ENCODE measurements at regions not wholly inside any gene's neighbourhood (a gene's known extent, or its start where the extent isn't known, plus 50 kb on each side); places are given as distances from the start of the nearest gene placed in this dataset.

GRCh38 chr6:119533603-119534279 lies 184.2 kb upstream of the MAN1A1 start:
- no peak for TF ChIP-seq CTCF (IDR thresholded peaks at IDR 0.05)
- no peak overlapping the region for H3K27ac ChIP-seq
- peaks cover 0 to 12% (median 3%) of the 10 kb centered on the region in 4 donors for H3K4me1 ChIP-seq
- H3K36me3 ChIP-seq: no peaks in the 10 kb centered on the region
- no peaks in the 10 kb centered on the region for H3K27me3 ChIP-seq
- no peak overlapping the region for H3K4me3 ChIP-seq
- DNase-seq: no peak
- intact Hi-C loops (cut with DNase I; ENCODE audit: low total_unique reads): no loop called here
- no peaks in the 10 kb centered on the region for H3K9me3 ChIP-seq

GRCh38 chr6:119527231-119527578 lies 177.6 kb upstream of the MAN1A1 start:
- no peak for DNase-seq
- TF ChIP-seq CTCF (IDR thresholded peaks at IDR 0.05): no peak
- no peak overlapping the region for H3K4me3 ChIP-seq
- H3K36me3 ChIP-seq: no peaks in the 10 kb centered on the region
- H3K9me3 ChIP-seq: no peaks in the 10 kb centered on the region
- intact Hi-C loops (cut with DNase I; ENCODE audit: low total_unique reads): no loop called here
- H3K27me3 ChIP-seq: no peaks in the 10 kb centered on the region
- H3K27ac ChIP-seq: no peak overlapping the region
- H3K4me1 ChIP-seq: no peaks in the 10 kb centered on the region

- intact Hi-C loops (cut with DNase I; ENCODE audit: low total_unique reads): no loop called here
- Histone ChIP-seq H3K9me3 (no peaks in the 10 kb centered on the region), H3K27ac (no peak overlapping the region), H3K36me3 (no peaks in the 10 kb centered on the region), H3K4me1 (no peaks in the 10 kb centered on the region), H3K4me3 (no peak overlapping the region), H3K27me3 (no peaks in the 10 kb centered on the region)
- no peak for TF ChIP-seq CTCF (IDR thresholded peaks at IDR 0.05)
- no peak for DNase-seq
These were observed 177.1 kb upstream of the MAN1A1 start for GRCh38 chr6:119526561-119527230.

GRCh38 chr6:119524410-119524809 lies 174.8 kb upstream of the MAN1A1 start:
- no peak overlapping the region for H3K4me3 ChIP-seq
- H3K27ac ChIP-seq: no peak overlapping the region
- H3K27me3 ChIP-seq: no peaks in the 10 kb centered on the region
- H3K9me3 ChIP-seq: no peaks in the 10 kb centered on the region
- no peak for TF ChIP-seq CTCF (IDR thresholded peaks at IDR 0.05)
- intact Hi-C loops (cut with DNase I; ENCODE audit: low total_unique reads): no loop called here
- H3K4me1 ChIP-seq: no peaks in the 10 kb centered on the region
- H3K36me3 ChIP-seq: no peaks in the 10 kb centered on the region
- no peak for DNase-seq

GRCh38 chr6:119523556-119523955 lies 174.0 kb upstream of the MAN1A1 start:
- no peak overlapping the region for H3K4me3 ChIP-seq
- intact Hi-C loops (cut with DNase I; ENCODE audit: low total_unique reads): no loop called here
- no peaks in the 10 kb centered on the region for H3K9me3 ChIP-seq
- no peaks in the 10 kb centered on the region for H3K27me3 ChIP-seq
- H3K36me3 ChIP-seq: no peaks in the 10 kb centered on the region
- TF ChIP-seq CTCF (IDR thresholded peaks at IDR 0.05): no peak
- DNase-seq: no peak
- no peaks in the 10 kb centered on the region for H3K4me1 ChIP-seq
- H3K27ac ChIP-seq: no peak overlapping the region

Data from tibial artery (tissue), 4 donors.